ENCODE measurements at regions not wholly inside any gene's neighbourhood (a gene's known extent, or its start where the extent isn't known, plus 50 kb on each side); places are given as distances from the start of the nearest gene placed in this dataset.
A peak's percentile ranks its signal among the peaks of the same experiment; 100 is the strongest.
"Not testable (repeated sequence)": the region's sequence is repeated elsewhere in the genome, so short reads cannot be mapped to it uniquely, and the experiment has no call there.

GRCh38 chr2:241997017-241997416 is 127.5 kb downstream of the RTP5 start:
- TF ChIP-seq, protein P1, sequence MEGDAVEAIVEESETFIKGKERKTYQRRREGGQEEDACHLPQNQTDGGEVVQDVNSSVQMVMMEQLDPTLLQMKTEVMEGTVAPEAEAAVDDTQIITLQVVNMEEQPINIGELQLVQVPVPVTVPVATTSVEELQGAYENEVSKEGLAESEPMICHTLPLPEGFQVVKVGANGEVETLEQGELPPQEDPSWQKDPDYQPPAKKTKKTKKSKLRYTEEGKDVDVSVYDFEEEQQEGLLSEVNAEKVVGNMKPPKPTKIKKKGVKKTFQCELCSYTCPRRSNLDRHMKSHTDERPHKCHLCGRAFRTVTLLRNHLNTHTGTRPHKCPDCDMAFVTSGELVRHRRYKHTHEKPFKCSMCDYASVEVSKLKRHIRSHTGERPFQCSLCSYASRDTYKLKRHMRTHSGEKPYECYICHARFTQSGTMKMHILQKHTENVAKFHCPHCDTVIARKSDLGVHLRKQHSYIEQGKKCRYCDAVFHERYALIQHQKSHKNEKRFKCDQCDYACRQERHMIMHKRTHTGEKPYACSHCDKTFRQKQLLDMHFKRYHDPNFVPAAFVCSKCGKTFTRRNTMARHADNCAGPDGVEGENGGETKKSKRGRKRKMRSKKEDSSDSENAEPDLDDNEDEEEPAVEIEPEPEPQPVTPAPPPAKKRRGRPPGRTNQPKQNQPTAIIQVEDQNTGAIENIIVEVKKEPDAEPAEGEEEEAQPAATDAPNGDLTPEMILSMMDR (IDR thresholded peaks at IDR 0.05; ENCODE audit: low read depth, low read length): no peak
- no peak for DNase-seq (ENCODE audit: low read depth, low spot score)
- H3K4me3 ChIP-seq (ENCODE audit: low read depth, low read length): no peak overlapping the region
- in situ Hi-C loops (cut with HindIII; ENCODE audit: low sequenced_read_pairs): no loop called here

- TF ChIP-seq, protein P1 (IDR thresholded peaks at IDR 0.05; ENCODE audit: low read depth, low read length): no peak
- H3K4me3 ChIP-seq (ENCODE audit: low read depth, low read length): no peak overlapping the region
- in situ Hi-C loops (cut with HindIII; ENCODE audit: low sequenced_read_pairs): no loop called here
- no peak for DNase-seq (ENCODE audit: low read depth, low spot score)
These were observed 129.7 kb downstream of the RTP5 start for GRCh38 chr2:241999184-241999583.

DNA sequence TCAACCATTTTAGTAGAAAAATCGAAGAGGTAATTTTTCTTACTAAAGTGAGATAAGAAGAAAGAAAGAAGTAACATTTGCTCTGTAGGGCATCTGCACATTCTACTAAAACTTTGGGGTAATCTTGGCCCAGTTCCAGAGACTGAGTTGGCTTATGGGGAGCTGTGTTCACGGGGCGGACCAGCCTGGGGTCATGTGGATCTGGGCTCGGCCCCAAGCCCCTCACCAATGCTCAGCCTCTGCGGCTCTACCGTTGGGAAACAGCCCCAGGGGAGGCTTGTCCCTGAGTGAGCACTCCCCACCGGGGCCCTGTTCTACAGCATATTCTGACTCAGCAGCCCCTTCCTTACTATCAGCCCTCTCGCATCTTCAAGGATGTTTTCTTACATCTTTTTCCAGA is 132.3 kb downstream of the RTP5 start:
- no peak overlapping the region for H3K4me3 ChIP-seq (ENCODE audit: low read depth, low read length)
- in situ Hi-C loops (cut with HindIII; ENCODE audit: low sequenced_read_pairs): no loop called here
- TF ChIP-seq, protein P1 (IDR thresholded peaks at IDR 0.05; ENCODE audit: low read depth, low read length): no peak
- no peak for DNase-seq (ENCODE audit: low read depth, low spot score)

GRCh38 chr2:242002944-242003343 is 133.4 kb downstream of the RTP5 start:
- no peak for DNase-seq (ENCODE audit: low read depth, low spot score)
- in situ Hi-C loops (cut with HindIII; ENCODE audit: low sequenced_read_pairs): no loop called here

GRCh38 chr2:242004223-242004901 is 134.8 kb downstream of the RTP5 start:
- TF ChIP-seq, protein P1 (IDR thresholded peaks at IDR 0.05; ENCODE audit: low read depth, low read length): no peak
- in situ Hi-C loops (cut with HindIII; ENCODE audit: low sequenced_read_pairs): no loop called here
- H3K4me3 ChIP-seq (ENCODE audit: low read depth, low read length): no peak overlapping the region
- DNase-seq (ENCODE audit: low read depth, low spot score): no peak

More at GRCh38 chr2:242002944-242003343, 133.4 kb downstream of the RTP5 start:
- H3K4me3 ChIP-seq (ENCODE audit: low read depth, low read length): no peak overlapping the region
- TF ChIP-seq, protein P1 (IDR thresholded peaks at IDR 0.05; ENCODE audit: low read depth, low read length): no peak

DNA sequence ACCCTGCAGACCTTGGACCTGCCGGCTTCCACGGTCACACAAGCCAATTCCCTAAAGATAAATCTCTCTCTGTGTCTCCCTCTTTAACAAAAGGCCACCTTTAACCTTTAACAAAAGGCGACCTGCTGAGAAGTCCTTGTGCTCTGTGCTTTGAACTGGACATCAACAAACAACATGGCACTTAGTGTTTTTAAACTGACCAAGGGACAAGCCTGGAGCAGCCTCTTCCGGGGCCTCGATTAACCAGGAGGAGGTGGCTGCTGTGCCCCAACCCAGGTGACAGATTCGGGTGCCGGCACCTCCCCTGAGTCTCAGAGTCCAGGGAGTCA is 135.3 kb downstream of the RTP5 start:
- no peak overlapping the region for H3K4me3 ChIP-seq (ENCODE audit: low read depth, low read length)
- no peak for DNase-seq (ENCODE audit: low read depth, low spot score)
- in situ Hi-C loops (cut with HindIII; ENCODE audit: low sequenced_read_pairs): no loop called here
- TF ChIP-seq, protein P1 (IDR thresholded peaks at IDR 0.05; ENCODE audit: low read depth, low read length): no peak

- H3K4me3 ChIP-seq (ENCODE audit: low read depth, low read length); DNase-seq (ENCODE audit: low read depth, low spot score); in situ Hi-C loops (cut with HindIII; ENCODE audit: low sequenced_read_pairs): not testable (repeated sequence)
These were observed 136.6 kb downstream of the RTP5 start for GRCh38 chr2:242006091-242006634.

GRCh38 chr2:242008908-242009307 is 139.4 kb downstream of the RTP5 start:
- in situ Hi-C loops (cut with HindIII; ENCODE audit: low sequenced_read_pairs); DNase-seq (ENCODE audit: low read depth, low spot score): not testable (repeated sequence)

DNA sequence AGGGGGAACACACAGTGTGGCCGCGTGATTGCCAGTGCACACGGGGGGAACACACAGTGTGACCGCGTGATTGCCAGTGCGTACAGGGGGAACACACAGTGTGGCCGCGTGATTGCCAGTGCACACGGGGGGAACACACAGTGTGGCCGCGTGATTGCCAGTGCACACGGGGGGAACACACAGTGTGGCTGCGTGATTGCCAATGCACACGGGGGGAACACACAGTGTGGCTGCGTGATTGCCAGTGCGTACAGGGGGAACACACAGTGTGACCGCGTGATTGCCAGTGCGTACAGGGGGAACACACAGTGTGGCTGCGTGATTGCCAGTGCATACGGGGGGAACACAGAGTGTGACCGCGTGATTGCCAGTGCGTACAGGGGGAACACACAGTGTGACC is 140.3 kb downstream of the RTP5 start:
- H3K4me3 ChIP-seq (ENCODE audit: low read depth, low read length); in situ Hi-C loops (cut with HindIII; ENCODE audit: low sequenced_read_pairs); DNase-seq (ENCODE audit: low read depth, low spot score): not testable (repeated sequence)

More at GRCh38 chr2:242008908-242009307, 139.4 kb downstream of the RTP5 start:
- not testable (repeated sequence) for H3K4me3 ChIP-seq (ENCODE audit: low read depth, low read length)

DNA sequence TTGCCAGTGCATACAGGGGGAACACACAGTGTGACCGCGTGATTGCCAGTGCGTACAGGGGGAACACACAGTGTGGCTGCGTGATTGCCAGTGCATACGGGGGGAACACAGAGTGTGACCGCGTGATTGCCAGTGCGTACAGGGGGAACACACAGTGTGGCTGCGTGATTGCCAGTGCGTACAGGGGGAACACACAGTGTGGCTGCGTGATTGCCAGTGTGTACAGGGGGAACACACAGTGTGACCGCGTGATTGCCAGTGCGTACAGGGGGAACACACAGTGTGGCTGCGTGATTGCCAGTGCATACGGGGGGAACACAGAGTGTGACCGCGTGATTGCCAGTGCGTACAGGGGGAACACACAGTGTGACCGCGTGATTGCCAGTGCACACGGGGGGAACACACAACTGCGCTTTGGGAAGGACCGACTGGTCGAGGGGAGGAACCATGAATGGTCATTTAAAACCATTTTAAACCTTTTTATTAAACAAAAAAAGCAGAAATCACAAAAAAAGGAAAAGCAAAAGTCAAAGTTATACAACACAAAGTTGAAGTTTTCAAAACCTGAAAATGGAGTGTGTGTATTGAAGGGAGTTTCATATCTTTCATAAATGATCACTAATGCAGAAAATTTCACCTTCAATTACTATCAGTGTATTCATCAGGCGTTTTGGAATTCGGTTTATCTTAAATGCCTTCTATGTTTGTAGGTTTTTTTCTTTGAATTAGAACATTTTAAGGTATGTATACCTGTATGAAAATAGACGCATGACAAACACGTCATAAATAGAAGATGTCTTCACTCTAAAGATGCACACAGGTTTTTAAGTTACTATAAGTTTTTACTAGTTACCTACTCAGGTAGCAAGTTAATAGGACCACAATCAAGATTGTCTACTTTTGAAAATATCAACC is 141.0 kb downstream of the RTP5 start:
- H3K4me3 ChIP-seq (ENCODE audit: low read depth, low read length); in situ Hi-C loops (cut with HindIII; ENCODE audit: low sequenced_read_pairs): not testable (repeated sequence)
- DNase-seq (ENCODE audit: low read depth, low spot score): peak; percentile 21
